ENCODE measurements at regions not wholly inside any gene's neighbourhood (a gene's known extent, or its start where the extent isn't known, plus 50 kb on each side); places are given as distances from the start of the nearest gene placed in this dataset.
A peak's percentile ranks its signal among the peaks of the same experiment; 100 is the strongest.

DNA sequence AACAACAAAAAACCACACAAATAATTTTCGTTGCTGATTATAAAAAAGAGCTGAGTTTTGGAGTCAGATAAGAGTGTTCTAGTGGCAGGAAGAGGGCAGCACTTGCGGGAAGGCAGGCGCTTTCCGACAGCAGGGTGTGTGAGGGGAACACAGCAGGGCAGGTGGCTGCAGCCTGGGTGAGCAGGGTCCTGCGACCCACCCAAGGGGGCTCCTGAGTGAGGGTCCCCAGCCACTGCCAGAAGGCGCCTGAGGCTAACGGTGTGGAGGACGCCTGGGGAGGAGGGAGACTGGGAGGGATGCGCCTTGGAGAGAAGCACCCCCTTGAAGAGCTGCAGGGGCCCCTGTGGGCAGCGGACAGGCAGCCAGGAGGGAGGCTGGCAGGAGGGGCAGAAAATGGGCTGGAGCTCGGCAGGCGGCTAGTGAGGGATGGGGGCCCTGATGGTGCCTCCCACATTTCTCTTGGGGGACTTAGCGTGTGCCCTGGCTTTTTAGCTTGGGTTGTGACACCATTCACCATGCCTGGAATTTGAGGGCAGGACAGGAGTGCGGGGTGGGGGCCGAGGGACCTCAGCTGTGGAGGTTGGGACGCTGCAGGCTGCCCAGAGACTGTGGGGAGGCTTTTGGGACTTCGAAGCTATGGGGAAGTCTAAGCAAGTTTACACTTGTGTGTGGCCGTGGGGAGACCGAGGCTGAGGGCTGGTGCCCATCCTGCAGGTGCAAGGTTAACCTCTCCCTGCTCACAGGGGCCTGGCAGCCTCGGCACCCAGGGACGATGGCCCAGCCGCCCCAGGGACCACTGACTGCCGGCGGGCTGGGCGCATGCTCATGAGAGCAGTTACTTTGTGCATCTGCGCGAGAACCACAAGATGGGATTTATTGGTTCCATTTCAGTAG, 111.4 kb downstream of the SIK1 start:
- TF ChIP-seq CTCF (IDR thresholded peaks at IDR 0.05; ENCODE audit: low read length) (peak; percentile 17; the same call in 1 of the 2 replicates), EZH2 (IDR thresholded peaks at IDR 0.05; ENCODE audit: borderline replicate concordance, low read length) (no peak)
